ENCODE measurements at regions not wholly inside any gene's neighbourhood (a gene's known extent, or its start where the extent isn't known, plus 50 kb on each side); places are given as distances from the start of the nearest gene placed in this dataset.

GRCh38 chr1:198380275-198380674 lies 160.2 kb downstream of the ATP6V1G3 start:
- peaks cover 4% of the 10 kb centered on the region for H3K36me3 Mint-ChIP-seq
- no peak overlapping the region for H3K27ac Mint-ChIP-seq
- H3K9me3 ChIP-seq (ENCODE audit: control insufficient read depth in 2 of 2, low read length in 2 of 2): peaks cover 0 to 6% of the 10 kb centered on the region in 2 experiments
- no peaks in the 10 kb centered on the region for H3K27me3 Mint-ChIP-seq
- H3K4me3 ChIP-seq (ENCODE audit: low read depth, low read length): no peak overlapping the region
- no peak overlapping the region for H3K4me3 Mint-ChIP-seq
- DNase-seq: no peak
- ATAC-seq (ENCODE audit: low read depth in 2 of 2): no peak
- H3K4me1 ChIP-seq (ENCODE audit: control insufficient read depth, insufficient read depth, low read length, poor library complexity, severe bottlenecking): peaks cover 10% of the 10 kb centered on the region
- H3K9me3 Mint-ChIP-seq: peaks cover 0 to 10% (median 5%) of the 10 kb centered on the region in 7 donors
- no peak overlapping the region for H3K27ac ChIP-seq (ENCODE audit: insufficient read depth, low read length, poor library complexity, severe bottlenecking)
- H3K4me1 Mint-ChIP-seq: peaks cover 15 to 35% (median 25%) of the 10 kb centered on the region in 4 donors
- no peaks in the 10 kb centered on the region for H3K27me3 ChIP-seq (ENCODE audit: control insufficient read depth, insufficient read depth, low read length)
- no peaks in the 10 kb centered on the region for H3K36me3 ChIP-seq (ENCODE audit: control insufficient read depth, insufficient read depth, low read length)

GRCh38 chr1:198377702-198378101 lies 162.8 kb downstream of the ATP6V1G3 start:
- Histone ChIP-seq H3K36me3 (ENCODE audit: control insufficient read depth, insufficient read depth, low read length) (no peaks in the 10 kb centered on the region), H3K4me1 (ENCODE audit: control insufficient read depth, insufficient read depth, low read length, poor library complexity, severe bottlenecking) (peaks cover 10% of the 10 kb centered on the region), H3K27ac (ENCODE audit: insufficient read depth, low read length, poor library complexity, severe bottlenecking) (no peak overlapping the region), H3K4me3 (ENCODE audit: low read depth, low read length) (no peak overlapping the region), H3K9me3 (ENCODE audit: control insufficient read depth in 2 of 2, low read length in 2 of 2) (peaks cover 5 to 11% of the 10 kb centered on the region in 2 experiments), H3K27me3 (ENCODE audit: control insufficient read depth, insufficient read depth, low read length) (no peaks in the 10 kb centered on the region)
- H3K36me3 Mint-ChIP-seq: peaks cover 4% of the 10 kb centered on the region
- ATAC-seq (ENCODE audit: low read depth in 2 of 2) (no peak), DNase-seq (no peak)
- H3K27ac Mint-ChIP-seq: no peak overlapping the region
- H3K4me3 Mint-ChIP-seq: no peak overlapping the region
- H3K4me1 Mint-ChIP-seq: peaks cover 15 to 35% (median 25%) of the 10 kb centered on the region in 4 donors
- peaks cover 0 to 19% (median 7%) of the 10 kb centered on the region in 7 donors for H3K9me3 Mint-ChIP-seq
- no peaks in the 10 kb centered on the region for H3K27me3 Mint-ChIP-seq

GRCh38 chr1:198374288-198374687 lies 166.2 kb downstream of the ATP6V1G3 start:
- no peak for DNase-seq
- Mint-ChIP-seq H3K36me3 (peaks cover 4% of the 10 kb centered on the region), H3K4me1 (peaks cover 7 to 17% (median 11%) of the 10 kb centered on the region in 4 donors), H3K27me3 (peaks cover 5% of the 10 kb centered on the region), H3K4me3 (no peak overlapping the region), H3K9me3 (peaks cover under 1 to 23% (median 7%) of the 10 kb centered on the region in 7 donors), H3K27ac (no peak overlapping the region)
- H3K9me3 ChIP-seq (ENCODE audit: control insufficient read depth in 2 of 2, low read length in 2 of 2): peaks cover 5 to 11% of the 10 kb centered on the region in 2 experiments
- no peak for ATAC-seq (ENCODE audit: low read depth in 2 of 2)
- no peaks in the 10 kb centered on the region for H3K27me3 ChIP-seq (ENCODE audit: control insufficient read depth, insufficient read depth, low read length)
- H3K36me3 ChIP-seq (ENCODE audit: control insufficient read depth, insufficient read depth, low read length): no peaks in the 10 kb centered on the region
- no peak overlapping the region for H3K27ac ChIP-seq (ENCODE audit: insufficient read depth, low read length, poor library complexity, severe bottlenecking)
- no peaks in the 10 kb centered on the region for H3K4me1 ChIP-seq (ENCODE audit: control insufficient read depth, insufficient read depth, low read length, poor library complexity, severe bottlenecking)
- H3K4me3 ChIP-seq (ENCODE audit: low read depth, low read length): no peak overlapping the region

DNA sequence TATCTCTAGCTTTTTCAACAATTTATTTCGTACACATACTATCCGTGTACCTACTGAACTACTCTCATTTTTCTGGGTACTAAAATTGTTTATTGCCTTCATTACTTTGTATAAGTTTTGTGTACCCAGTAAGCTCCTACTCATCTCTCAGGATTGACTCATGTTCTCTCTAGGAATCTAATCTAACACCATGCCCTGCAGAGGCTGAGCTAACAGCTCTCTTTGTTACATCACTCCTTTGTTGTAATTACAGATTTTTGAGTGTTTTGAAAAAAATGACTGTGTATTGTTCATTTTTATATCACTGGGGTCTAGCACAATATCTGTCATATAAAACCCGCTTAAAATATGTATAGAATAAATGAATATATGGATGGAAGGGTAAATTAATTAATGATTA lies 167.1 kb downstream of the ATP6V1G3 start:
- H3K4me3 ChIP-seq (ENCODE audit: low read depth, low read length): no peak overlapping the region
- Mint-ChIP-seq H3K4me1 (peaks cover 2 to 9% (median 5%) of the 10 kb centered on the region in 4 donors), H3K4me3 (no peak overlapping the region), H3K27ac (no peak overlapping the region), H3K36me3 (peaks cover 4% of the 10 kb centered on the region), H3K27me3 (peaks cover 5% of the 10 kb centered on the region), H3K9me3 (peaks cover 0 to 29% (median 9%) of the 10 kb centered on the region in 7 donors)
- H3K9me3 ChIP-seq (ENCODE audit: control insufficient read depth in 2 of 2, low read length in 2 of 2): peaks cover 5 to 11% of the 10 kb centered on the region in 2 experiments
- no peaks in the 10 kb centered on the region for H3K27me3 ChIP-seq (ENCODE audit: control insufficient read depth, insufficient read depth, low read length)
- DNase-seq (no peak), ATAC-seq (ENCODE audit: low read depth in 2 of 2) (no peak)
- H3K27ac ChIP-seq (ENCODE audit: insufficient read depth, low read length, poor library complexity, severe bottlenecking): no peak overlapping the region
- no peaks in the 10 kb centered on the region for H3K4me1 ChIP-seq (ENCODE audit: control insufficient read depth, insufficient read depth, low read length, poor library complexity, severe bottlenecking)
- no peaks in the 10 kb centered on the region for H3K36me3 ChIP-seq (ENCODE audit: control insufficient read depth, insufficient read depth, low read length)
